ENCODE measurements at regions not wholly inside any gene's neighbourhood (a gene's known extent, or its start where the extent isn't known, plus 50 kb on each side); places are given as distances from the start of the nearest gene placed in this dataset.

DNA sequence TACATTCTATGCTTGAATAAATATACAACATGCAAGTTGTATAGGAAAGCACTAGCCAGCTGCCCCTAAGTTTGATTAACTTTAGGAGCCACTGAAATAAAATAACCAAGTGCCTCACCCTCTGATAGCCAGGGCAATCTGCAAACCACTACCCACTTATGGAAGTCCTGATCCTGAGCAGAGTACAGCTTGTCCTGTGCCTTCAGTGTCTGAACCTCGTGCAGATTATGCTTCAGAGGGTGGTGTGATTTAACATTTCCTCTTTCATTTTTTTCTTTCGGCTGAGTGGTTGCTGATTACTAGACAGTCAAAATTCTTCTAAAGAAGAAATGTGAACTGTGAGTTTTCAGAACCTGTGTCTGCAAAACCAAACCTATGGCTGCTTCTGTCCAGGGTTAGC, 327.7 kb downstream of the PIK3R1 start:
- peak; percentile 16 for DNase-seq

DNA sequence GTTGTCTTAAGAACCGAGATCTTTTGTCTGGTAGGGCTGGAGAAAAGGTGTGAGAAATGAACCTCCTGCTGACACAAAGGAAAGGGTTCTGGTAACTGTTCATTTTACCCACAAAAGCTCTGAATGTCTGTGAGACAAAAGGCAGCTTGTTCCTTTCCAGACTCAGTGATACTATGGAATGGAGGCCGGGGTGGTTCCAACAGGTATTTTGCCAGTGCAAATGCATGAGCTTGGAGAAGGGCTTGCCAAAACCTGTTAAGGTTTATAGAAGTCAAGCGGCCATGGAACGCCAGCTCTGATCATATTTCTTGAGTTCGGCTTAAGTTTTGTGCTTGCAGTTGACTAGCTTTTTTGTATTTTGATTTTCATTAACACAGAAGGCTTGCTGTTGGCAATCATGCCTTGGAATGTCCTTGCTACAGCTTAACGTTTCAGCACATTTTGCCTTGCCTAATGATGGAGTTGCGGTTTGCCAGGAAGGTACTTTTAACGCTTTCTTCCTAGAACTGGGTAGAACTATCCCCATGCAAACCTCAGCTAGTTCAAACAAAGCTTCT, 328.6 kb downstream of the PIK3R1 start:
- DNase-seq, result no peak

DNA sequence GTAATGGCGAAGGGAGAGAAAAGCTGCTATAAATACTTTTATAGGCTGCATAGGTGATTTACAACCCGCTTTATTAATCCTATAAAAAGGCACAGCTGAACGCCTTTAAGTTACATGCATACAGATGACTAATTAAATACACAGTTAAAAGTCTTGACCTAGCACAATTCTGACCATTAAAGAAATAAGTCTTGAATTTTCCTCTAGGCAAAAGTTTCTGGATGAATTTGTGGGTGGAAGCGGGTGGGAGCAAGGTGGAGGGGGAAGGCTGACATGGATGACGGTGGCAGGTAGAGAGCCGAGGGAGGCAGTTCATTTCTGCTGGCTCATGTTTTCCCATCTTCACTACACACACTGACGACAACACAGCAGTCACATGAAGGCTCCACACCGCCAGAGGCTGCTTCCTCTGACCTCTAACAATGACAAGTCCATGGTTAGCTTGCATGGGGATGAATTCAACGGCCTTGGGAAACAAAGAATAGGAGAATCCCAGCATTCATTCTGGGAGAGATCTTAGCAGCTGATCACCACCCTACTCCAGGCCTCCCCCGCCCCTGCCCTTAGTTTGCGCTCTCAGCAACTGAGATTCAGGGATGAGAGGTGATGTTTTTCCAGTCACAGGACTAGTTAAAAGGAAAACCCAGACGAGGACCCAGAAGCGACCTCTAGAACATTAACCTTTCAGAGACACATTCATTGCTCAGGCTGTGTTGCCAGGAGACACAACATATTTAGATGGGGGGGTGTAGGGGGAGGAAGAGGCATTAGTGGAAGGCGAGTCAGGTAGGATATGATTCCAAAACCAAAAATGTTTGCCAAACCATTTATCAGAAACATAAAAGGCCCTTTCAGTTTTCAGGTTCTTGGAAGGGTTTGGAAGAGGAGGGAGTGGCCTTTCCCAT, 329.3 kb downstream of the PIK3R1 start:
- DNase-seq, result no peak

DNA sequence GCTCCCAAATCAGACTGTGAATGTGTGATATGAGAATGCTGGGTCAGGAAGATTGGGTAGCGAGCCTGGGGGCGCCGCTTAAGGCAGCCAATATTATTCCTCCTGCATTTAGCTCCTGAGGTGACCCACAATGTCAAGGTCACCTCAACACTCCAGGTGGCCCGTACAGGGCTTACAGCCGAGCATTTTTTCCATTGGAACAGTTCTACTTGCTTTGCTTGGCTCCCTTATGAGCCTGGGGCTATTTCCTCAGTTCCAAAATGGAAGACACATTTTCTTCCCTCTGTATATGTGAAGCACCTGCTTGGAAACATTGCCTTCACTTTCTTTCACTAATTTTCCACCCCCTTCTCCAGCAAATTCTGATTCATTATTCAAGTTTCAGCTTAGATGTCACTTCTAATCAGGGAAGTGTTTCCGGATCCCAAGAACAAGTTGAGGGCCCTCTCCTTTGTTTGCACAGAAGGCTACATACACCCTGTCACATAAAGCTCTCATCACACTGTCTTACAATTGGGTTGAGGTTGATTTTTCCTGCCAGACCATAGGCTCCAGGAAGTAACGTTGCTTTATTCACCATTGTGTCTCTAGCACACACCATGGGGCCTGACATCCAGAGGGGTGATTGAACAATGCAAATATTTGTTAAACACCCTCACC, 330.2 kb downstream of the PIK3R1 start:
- DNase-seq, result no peak

DNA sequence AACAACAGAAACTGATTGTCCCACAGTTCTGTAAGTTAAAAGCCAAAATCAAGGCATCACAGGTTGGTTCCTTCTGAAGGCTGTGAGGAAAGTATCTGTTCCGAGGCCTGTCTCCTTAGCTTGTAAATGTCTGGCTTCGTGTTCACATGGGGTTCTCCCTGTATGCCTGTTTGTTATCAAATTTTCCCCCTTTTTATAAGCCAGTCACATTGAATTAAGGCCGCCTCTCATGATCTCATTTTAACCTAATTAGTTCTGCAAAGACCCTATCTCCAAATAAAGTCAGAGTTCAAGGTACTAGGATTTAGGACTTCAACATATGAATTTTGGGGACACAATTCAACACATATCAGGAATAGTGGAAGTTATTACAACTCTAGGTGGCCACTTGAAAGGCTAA, 331.5 kb downstream of the PIK3R1 start:
- DNase-seq, result no peak

DNA sequence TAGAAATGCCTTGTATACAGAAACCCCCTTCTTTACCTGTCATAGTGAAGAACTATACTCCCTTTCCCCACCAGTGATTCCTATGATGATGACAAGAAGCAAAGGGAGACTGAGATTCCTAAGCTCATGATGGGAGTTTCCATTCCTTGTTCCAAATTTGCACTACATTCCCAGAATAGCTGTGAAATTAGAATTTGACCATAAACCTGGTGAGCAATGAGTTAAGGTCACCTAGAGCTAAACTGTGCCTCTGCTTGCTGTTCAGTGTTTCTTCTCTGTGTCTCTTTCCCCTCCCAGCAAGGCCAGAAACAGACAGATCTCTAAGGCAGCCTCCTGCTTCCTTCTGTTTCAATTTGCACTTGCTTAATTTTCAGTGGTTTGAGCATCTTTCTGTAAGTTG, 332.1 kb downstream of the PIK3R1 start:
- DNase-seq, result no peak

DNA sequence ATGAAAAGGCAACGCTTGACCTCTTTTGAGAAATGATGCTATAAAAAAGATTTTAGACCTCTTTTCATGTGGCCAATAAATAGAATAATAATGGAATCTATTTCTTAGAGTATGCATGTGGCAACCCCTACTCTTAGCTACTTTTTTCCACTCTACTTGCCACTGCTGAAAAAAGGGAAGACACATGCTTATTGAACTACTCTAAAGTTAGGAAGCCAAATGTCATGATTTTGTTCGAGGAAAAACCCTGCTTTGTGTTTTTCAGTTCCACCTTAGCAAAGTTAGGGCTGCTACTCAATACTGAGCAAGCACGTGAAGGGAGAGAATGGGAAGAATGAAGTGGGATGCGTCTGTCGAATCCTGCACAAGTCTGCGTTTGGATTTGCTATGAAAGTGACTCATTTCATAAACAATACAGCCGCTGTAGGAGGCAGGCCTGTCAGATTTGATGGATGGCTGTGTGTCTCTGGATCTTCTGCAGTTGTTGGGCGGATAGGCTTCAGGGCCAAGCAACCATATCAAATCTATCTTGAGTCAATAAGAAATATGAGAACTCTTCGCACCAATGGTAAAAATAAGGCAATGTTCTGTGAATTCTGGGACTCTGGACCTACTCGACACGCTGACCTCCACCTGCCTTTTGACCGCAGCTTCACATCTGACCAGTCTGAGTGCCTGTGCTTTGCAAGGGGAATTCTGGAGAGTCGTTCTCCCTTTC, 333.6 kb downstream of the PIK3R1 start:
- no peak for DNase-seq

DNA sequence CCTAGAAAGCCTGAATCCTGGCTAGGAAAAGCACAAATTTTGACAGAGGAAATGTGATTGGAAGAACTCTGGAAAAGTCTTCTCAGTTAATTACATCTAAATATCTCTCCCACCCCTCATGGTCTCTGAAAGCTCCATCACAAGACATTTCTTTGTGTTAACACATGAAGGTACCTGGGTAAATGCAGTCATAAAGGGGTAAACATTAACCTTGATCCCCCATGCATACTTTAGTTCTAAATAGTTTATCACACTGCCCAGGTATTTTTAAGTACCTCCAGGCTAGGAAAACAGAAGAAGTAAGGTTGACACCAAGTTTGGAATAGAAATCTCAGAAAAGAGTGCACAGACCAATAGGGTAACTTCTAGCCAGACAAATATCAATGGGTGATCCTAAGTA, 334.5 kb downstream of the PIK3R1 start:
- no peak for DNase-seq

DNA sequence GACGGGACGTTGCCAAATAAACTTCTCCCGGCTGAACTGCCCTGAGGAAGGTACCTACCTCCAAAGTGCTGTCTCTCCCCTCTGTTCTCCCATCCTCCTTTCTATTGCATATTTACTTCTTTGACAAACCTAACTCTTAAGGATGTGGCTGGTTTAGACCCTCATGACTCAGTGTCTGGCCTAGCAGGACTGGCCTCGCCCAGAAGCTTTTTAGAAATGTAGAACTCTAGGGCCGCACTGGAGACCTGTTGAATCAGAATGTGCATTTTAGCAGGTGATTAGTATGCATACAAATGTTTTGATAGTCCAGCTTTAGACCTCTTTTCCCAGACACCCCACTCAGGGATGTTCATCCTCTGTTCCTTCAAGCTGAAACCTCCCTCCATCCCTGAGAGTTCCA, 335.9 kb downstream of the PIK3R1 start:
- no peak for DNase-seq

DNA sequence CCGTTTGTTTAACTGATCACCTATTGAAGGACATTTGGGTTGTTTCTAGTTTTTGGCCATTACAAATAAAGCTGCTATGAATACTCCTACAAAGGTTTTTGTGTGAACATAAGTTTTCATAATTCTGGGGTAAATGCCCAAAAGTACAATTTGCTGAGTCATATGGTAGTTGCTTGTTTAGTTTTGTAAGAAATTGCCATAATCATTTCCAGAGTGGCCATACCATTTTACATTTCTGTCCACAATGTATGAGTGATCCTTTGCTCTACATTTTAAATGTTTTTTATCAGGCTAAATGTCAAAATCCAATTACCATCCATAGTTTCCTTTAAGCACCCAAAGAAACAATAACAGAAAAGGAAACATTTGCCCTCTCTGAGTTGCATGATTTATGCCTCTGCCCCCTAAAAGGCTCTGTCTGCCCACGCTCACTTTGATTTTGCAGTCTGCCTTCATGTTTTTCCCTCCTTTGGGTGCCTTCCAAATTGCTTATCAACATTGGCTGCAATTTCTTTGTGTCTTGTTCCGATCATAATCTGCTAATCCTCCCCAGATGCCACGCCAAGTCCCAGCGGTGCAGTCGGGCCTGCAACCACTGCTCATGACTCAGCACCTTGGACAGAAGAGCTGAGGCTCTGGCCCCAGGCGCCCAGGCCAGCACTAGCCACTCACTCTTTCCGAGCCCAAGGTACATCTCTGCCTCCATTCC, 339.2 kb downstream of the PIK3R1 start:
- peak; percentile 66 for DNase-seq

DNA sequence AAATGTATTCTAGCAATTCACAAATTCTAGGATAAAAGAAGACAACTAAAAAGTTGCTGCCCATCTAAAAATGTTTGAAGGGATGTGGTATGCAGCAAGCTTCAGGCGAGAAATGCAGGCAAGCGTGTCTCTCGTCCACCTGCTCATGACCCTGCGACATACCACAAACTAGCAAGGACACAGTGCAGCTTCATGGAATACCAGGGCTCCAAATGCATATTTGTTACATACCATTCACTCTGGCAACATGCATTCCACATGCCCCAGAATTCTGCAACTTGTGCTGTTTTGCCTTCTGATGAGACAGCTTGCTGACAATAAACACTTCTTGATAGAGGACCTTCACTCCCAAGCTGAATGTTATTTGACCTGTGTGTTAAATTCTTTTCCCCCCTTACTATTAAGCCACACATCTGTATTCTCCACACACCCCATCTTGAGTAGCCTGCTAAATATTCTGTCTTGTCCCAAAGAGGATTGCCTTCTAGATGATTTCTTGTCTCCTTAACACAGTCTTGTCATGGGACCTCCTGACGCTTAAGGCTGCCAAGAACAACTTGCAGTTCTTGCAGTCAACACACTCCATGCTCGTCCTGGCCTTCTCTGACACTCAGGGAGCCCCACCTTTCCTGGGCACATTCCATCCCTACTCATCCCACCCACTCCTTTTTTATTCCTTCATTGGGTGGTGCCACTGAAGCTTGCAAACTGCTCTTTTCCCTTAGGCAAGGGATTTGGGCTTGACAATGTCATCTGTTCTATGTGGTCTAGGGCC, 340.5 kb downstream of the PIK3R1 start:
- DNase-seq, result no peak

DNA sequence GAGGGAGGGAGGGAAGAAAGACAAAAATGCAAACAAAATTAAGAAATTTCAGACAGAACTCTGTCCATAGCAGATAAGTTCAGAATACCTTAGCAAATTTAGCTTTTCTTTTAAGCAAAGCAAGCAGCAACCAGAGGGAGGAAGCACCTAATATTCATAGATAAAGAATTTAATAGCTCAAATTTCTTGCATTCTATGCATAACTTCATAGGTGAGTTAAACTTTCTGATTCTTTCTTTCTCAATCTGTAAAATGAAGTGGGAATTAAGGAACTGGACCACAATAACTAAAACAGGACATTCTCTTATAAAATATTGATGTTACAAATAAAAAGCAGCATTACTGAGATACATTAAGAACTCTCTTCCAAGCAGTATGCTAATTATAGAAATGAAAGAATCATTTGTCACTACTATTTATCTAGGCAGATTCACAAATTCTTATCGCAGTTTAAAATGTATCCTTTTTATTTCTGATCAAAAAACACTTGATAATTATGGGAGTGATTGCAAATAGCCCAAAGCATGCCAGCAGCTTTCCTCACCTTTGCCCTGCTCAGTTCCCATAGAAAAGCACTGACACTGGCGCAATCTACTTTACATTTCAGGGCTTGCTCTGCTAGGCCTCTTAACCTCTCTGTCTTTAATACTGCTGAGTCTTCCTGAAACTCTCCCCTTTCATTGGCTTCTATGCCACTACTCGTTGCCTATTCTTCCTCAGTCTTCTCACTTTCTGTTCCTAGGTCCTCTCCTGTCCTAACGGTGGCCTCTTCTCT, 341.8 kb downstream of the PIK3R1 start:
- no peak for DNase-seq

DNA sequence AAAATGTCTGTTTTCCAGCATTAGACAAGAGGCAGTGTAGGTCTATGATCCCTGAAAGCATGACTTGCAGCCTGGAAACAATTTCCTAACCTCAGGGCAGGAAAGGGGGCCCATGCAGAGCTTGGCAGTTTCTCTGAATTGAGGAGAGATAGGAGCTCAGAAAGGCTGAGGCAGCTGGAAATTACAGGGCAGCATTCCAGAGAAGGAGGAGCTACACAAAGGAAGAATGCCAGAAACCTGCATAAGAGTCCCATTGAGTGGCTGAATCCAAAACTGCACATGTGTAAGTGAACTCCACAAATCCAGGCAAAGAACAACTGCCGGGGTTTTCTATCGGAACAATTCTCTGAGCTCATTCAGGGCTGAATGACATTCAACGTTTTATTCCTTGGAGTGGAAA, 346.8 kb downstream of the PIK3R1 start:
- no peak for DNase-seq

DNA sequence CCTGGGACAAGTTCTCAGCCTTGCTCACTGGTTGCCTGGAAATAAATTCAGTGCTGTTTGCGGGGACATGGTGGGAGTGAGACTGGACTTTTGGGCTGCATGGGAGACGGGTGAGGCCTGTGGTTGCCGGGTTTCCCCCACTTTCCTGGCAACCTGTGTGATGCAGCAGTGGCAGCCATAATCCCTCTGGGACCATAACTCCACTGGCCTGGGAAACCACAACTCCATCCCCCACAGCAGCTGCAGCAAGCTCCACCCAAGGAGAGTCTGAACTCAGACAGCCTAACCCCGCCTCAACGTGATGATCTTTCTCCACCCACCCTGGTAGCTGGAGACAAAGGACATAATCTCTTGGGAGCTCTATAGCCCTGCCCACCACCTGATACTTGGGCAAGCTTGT, 349.9 kb downstream of the PIK3R1 start:
- DNase-seq, result peak; percentile 3

DNA sequence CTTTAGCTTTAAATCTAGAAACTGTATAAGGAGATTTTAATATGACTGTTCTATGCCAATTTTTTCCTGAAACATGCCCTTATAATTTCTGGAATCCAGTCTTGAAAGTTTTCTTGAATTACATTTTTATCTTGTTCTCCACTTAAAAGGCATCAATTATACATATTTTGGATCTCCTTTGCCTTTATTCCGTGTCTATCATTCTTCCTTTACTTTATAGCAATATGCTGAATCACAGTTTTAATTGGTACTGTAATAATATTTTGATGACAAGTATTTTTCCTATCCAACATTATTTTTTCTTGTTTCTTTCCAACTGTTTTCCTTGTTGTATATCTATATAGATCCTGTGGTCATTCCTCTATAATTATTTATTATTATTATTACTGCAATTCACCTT, 361.2 kb downstream of the PIK3R1 start:
- no peak for DNase-seq

DNA sequence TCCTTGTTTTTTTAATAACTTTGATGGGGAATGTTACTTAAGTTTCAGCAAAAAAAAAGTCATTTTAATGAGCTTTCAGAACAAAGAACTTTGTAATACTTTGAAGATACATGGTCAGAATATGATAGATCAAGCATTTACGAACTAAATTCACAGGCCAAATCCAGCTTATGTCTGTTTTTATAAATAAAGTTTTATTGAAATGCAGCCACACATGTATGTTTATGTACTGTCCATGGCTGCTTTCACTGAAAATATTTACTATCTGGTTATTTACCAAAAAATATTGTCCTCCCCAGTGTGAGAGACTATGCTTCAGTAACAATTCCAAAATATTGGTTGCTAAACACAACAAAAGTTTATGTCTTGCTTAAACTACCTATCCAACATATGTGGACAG, 366.7 kb downstream of the PIK3R1 start:
- DNase-seq, result no peak

DNA sequence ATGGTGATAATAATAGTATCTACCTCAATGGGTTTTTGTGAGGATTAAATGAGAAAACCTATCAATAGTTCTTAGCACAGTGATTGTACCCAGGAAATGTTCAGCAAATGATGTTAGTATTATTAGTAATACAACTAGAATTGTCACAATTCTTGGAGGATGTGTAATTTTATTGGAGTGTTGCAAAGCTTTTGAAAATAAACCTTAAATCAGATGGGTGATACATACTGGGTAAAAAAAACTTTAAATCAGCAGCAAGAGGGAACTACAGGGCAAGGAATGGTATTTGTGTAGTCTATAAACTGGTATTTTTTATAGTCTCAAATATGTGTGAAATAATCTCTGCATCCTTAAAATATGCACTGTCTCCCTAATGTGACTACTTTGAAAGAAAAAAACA, 371.6 kb downstream of the PIK3R1 start:
- DNase-seq, result no peak

DNA sequence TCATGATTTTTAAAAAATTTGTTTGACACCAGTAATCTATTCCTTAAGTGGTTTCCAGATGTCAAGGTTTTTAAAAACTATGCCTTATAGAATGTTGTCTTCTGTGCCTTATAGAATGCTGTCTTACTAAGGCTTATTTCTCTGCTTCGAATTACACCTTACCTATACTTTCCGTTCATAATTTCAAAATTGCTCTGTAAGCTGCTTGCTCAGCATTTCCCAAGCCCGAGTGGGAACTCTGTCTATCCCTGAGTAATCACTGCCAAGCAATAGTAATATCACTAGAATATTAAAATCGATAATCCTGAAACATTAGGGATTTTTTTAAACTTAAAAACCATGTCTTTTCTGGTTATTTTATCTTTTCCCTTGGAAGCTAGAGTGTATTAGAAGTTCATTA, 376.3 kb downstream of the PIK3R1 start:
- no peak for DNase-seq

DNA sequence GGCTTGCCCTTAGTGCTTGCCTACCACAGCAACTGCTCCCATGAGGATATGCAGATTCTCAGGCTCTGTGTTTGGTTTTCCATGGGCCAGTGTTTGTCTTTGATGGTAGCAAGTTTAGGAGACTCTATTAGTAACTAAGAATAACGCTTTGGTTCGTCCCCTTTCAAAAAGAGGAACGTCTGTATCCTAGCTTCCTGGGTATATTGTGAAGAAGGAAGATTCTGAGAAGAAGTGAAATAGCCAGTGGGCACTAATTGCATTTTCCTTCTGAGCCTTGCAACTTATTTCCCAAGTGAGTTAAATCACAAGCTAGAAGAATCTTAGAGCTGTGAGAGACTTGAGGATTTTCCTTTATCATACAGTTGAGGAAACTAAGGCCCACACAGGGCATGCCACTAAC, 376.8 kb downstream of the PIK3R1 start:
- no peak for DNase-seq

DNA sequence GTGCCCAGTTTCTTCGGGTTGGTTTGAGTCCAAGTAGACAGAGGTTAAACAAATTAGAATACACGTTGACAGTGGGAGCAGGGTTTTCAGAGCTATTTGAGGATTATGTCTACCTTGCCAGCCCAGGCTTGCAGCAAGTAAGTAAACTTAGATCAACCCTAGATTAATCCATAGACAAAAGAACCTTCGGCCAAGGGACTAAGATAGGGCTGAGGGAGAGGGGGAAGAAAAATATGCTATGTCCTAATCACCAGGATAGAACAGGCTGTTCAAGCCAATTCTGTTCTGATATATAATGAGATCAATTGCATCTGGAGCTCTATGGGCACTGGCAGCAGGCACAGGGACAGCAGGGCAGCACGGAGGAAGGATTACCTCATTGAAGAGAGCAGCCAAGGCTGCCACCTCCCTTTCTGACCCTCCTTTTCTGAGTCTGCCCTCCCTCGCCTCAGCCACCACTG, 377.7 kb downstream of the PIK3R1 start:
- no peak for DNase-seq

DNA sequence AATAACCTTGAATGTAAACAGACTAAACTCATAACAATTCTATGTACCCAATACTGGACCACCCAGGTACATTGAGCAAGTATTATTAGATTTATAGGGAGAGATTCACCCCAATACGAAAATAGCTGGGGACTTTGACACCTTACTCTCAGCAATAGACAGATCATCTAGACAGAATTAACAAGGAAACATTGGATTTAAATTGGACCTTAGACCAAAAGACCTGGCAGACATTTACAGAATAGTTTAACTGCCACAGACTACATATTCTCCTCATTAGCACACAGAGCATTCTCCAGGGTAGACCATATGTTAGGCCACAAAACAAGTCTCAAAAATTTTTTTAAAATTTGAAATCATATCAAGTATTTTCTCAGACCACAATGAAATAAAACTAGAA, 397.4 kb downstream of the PIK3R1 start:
- DNase-seq, result no peak
